Smooth muscle cell (in vitro differentiated cells): ENCODE measurements at regions not wholly inside any gene's neighbourhood (a gene's known extent, or its start where the extent isn't known, plus 50 kb on each side); places are given as distances from the start of the nearest gene placed in this dataset.

ENCODE experiments used
- DNase-seq: peaks from one replicate; lab custom pipeline; 2025; ENCODE audit not compliant: unreplicated experiment; lab: John Stamatoyannopoulos, UW
- H2AFZ ChIP-seq: fragments of 200-600 bp; sonication (generic); 2 replicates; pipeline ENCODE4 v1.6.0; 2016; ENCODE audit warnings: antibody characterized with exemption, low read depth, mild to moderate bottlenecking
- H3F3A ChIP-seq: fragments of 200-600 bp; sonication (generic); 2 replicates; pipeline ENCODE4 v1.6.0; 2017; ENCODE audit warnings: antibody characterized with exemption, low read depth
- H3K27ac ChIP-seq: fragments of 200-600 bp; sonication (generic); 2 replicates; pipeline ENCODE4 v1.5.1; 2016; ENCODE audit warnings: low read depth, mild to moderate bottlenecking
- H3K27me3 ChIP-seq: fragments of 200-600 bp; sonication (generic); 2 replicates; pipeline ENCODE4 v1.6.1; 2016; ENCODE audit warnings: low read depth, mild to moderate bottlenecking
- H3K36me3 ChIP-seq: fragments of 200-600 bp; sonication (generic); 2 replicates; pipeline ENCODE4 v1.5.1; 2016; ENCODE audit warnings: low read depth
- H3K4me1 ChIP-seq: fragments of 200-600 bp; sonication (generic); 2 replicates; pipeline ENCODE4 v1.5.1; 2016; ENCODE audit warnings: low read depth
- H3K4me2 ChIP-seq: fragments of 200-600 bp; sonication (generic); 2 replicates; pipeline ENCODE4 v1.6.0; 2016; ENCODE audit warnings: mild to moderate bottlenecking
- H3K4me3 ChIP-seq: fragments of 200-600 bp; sonication (generic); 2 replicates; pipeline ENCODE4 v1.5.1; 2016; ENCODE audit warnings: mild to moderate bottlenecking
- H3K79me2 ChIP-seq: fragments of 200-600 bp; sonication (generic); 2 replicates; pipeline ENCODE4 v1.6.0; 2016; ENCODE audit warnings: low read depth, mild to moderate bottlenecking
- H3K9ac ChIP-seq: fragments of 200-600 bp; sonication (generic); 2 replicates; pipeline ENCODE4 v1.6.0; 2016; ENCODE audit warnings: low read depth
- H3K9me3 ChIP-seq: fragments of 200-600 bp; sonication (generic); replicated peaks from 2 replicates; pipeline ENCODE4 v1.5.1; 2016; ENCODE audit warnings: low read depth
- H4K20me1 ChIP-seq: fragments of 200-600 bp; sonication (generic); 2 replicates; pipeline ENCODE4 v1.6.0; 2016; ENCODE audit warnings: low read depth
- CTCF ChIP-seq: fragments of 200-600 bp; sonication (generic); IDR thresholded peaks from 2 replicates; pipeline ENCODE4 v1.5.1; 2017; ENCODE audit warnings: borderline replicate concordance, mild to moderate bottlenecking, antibody characterized with exemption; ENCODE audit not compliant: insufficient read depth, poor library complexity, severe bottlenecking
- WGBS: methylation state at CpG from one replicate; pipeline ENCODE4 v1.1.7; 2016; ENCODE audit warnings: low lambda C conversion rate; 5-methylcytosine and 5-hydroxymethylcytosine counted together

- H3K4me2 ChIP-seq = peak overlapping the region; percentile 66
Measured at GRCh38 chr5:56311306-56311905, 78.3 kb upstream of the ANKRD55 start.

GRCh38 chr5:56310711-56311204 lies 77.6 kb upstream of the ANKRD55 start:
- H3K36me3 ChIP-seq = no peaks in the 10 kb centered on the region
- no peaks in the 10 kb centered on the region for H3K79me2 ChIP-seq
- no peak overlapping the region for H3K9ac ChIP-seq
- TF ChIP-seq CTCF = no peak
- H3K27me3 ChIP-seq = no peaks in the 10 kb centered on the region
- H3K9me3 ChIP-seq = no peaks in the 10 kb centered on the region
- no peak overlapping the region for H2AFZ ChIP-seq
- H3F3A ChIP-seq = peaks cover 41% of the 10 kb centered on the region
- peaks cover 11% of the 10 kb centered on the region for H3K4me1 ChIP-seq
- 18% methylated on average over 7 of the region's 7 CpGs for WGBS
- H3K4me3 ChIP-seq = no peak overlapping the region
- peak overlapping the region; percentile 66 for H3K4me2 ChIP-seq
- no peaks in the 10 kb centered on the region for H4K20me1 ChIP-seq
- no peak for DNase-seq
- H3K27ac ChIP-seq = peak overlapping the region; percentile 26

More at GRCh38 chr5:56311306-56311905, 78.3 kb upstream of the ANKRD55 start:
- Histone ChIP-seq H3K27me3 (no peaks in the 10 kb centered on the region), H3K9ac (no peak overlapping the region), H2AFZ (no peak overlapping the region), H3K36me3 (no peaks in the 10 kb centered on the region), H3K4me3 (no peak overlapping the region), H3F3A (peaks cover 42% of the 10 kb centered on the region), H3K4me1 (peaks cover 11% of the 10 kb centered on the region), H3K27ac (peak overlapping the region; percentile 26), H4K20me1 (no peaks in the 10 kb centered on the region), H3K9me3 (no peaks in the 10 kb centered on the region), H3K79me2 (no peaks in the 10 kb centered on the region)
- TF ChIP-seq CTCF = no peak
- 57% methylated on average over 5 of the region's 5 CpGs for WGBS
- no peak for DNase-seq

- WGBS = 84% methylated on average over 2 of the region's 2 CpGs
- peak overlapping the region; percentile 48 for H3K4me2 ChIP-seq
- no peak for DNase-seq
- H2AFZ ChIP-seq = no peak overlapping the region
- no peaks in the 10 kb centered on the region for H3K27me3 ChIP-seq
- no peaks in the 10 kb centered on the region for H3K9me3 ChIP-seq
- H3K4me3 ChIP-seq = no peak overlapping the region
- TF ChIP-seq CTCF = no peak
- H3K9ac ChIP-seq = no peak overlapping the region
- H3K79me2 ChIP-seq = no peaks in the 10 kb centered on the region
- H4K20me1 ChIP-seq = no peaks in the 10 kb centered on the region
- H3K36me3 ChIP-seq = no peaks in the 10 kb centered on the region
- peaks cover 11% of the 10 kb centered on the region for H3K4me1 ChIP-seq
- no peak overlapping the region for H3K27ac ChIP-seq
- peaks cover 30% of the 10 kb centered on the region for H3F3A ChIP-seq
Measured at GRCh38 chr5:56309262-56309826, 76.2 kb upstream of the ANKRD55 start.
